H1 (cell line): ENCODE measurements at regions not wholly inside any gene's neighbourhood (a gene's known extent, or its start where the extent isn't known, plus 50 kb on each side); places are given as distances from the start of the nearest gene placed in this dataset.

Source experiments
- CTCF ChIA-PET: fragments of 300-600 bp; sonication (Branson Sonifier 250); formaldehyde crosslinking; loops from one replicate; lab custom pipeline; 2021; ENCODE audit not compliant: partially characterized antibody; lab: Charles Lee
- POLR2A ChIA-PET: fragments of 300-600 bp; sonication (Branson Sonifier 250); formaldehyde crosslinking; loops from one replicate; lab custom pipeline; 2021; ENCODE audit warnings: inconsistent platforms; ENCODE audit not compliant: partially characterized antibody; lab: Charles Lee
- DNase-seq, 2 experiments: peaks; one replicate each; pipeline versions ENCODE4 v3.0.0 to v3.0.0-alpha.2; 2010 to 2022; ENCODE audit warnings: low spot score in 2 of 2, low read depth in 1 of 2, mixed read lengths in 1 of 2
- FAIRE-seq: peaks from 2 replicates; lab custom pipeline; 2011; peaks lifted over from hg19 to GRCh38; lab: Jason Lieb, UNC
- H2AFZ ChIP-seq: 2 replicates; pipeline ENCODE4 v1.8.1; 2012; ENCODE audit warnings: low read length, inconsistent platforms
- H2AK5ac ChIP-seq: 2 replicates; pipeline ENCODE4 v1.6.1; 2013; ENCODE audit warnings: low read depth, low read length
- H2BK120ac ChIP-seq: replicated peaks from 2 replicates; pipeline ENCODE3; 2013; ENCODE audit warnings: low read depth, low read length, inconsistent platforms
- H2BK12ac ChIP-seq: 2 replicates; pipeline ENCODE4 v1.6.1; 2013; ENCODE audit warnings: low read depth, low read length
- H2BK15ac ChIP-seq: 2 replicates; pipeline ENCODE4 v1.6.1; 2013; ENCODE audit warnings: low read length
- H2BK20ac ChIP-seq: 2 replicates; pipeline ENCODE4 v1.6.1; 2013; ENCODE audit warnings: low read length
- H2BK5ac ChIP-seq: 2 replicates; pipeline ENCODE4 v1.6.1; 2013; ENCODE audit warnings: low read depth, low read length
- H3K14ac ChIP-seq: 2 replicates; pipeline ENCODE4 v1.6.1; 2013; ENCODE audit warnings: inconsistent platforms; ENCODE audit not compliant: insufficient read length
- H3K18ac ChIP-seq: 2 replicates; pipeline ENCODE4 v1.6.1; 2013; ENCODE audit warnings: low read length; ENCODE audit errors: extremely low read depth
- H3K23ac ChIP-seq: 2 replicates; pipeline ENCODE4 v1.6.1; 2013; ENCODE audit warnings: inconsistent platforms; ENCODE audit not compliant: insufficient read length
- H3K23me2 ChIP-seq: 2 replicates; pipeline ENCODE4 v1.6.1; 2013; ENCODE audit warnings: low read depth, low read length
- H3K27ac ChIP-seq: 2 replicates; pipeline ENCODE4 v1.6.1; 2011; ENCODE audit warnings: low read depth, low read length, inconsistent platforms
- H3K27me3 ChIP-seq, 4 experiments: replicated peaks in 1 of 4; 1 replicate in 1 of 4; 2 replicates in 3 of 4; pipeline versions ENCODE4 v1.6.1 to v1.8.1; 2011 to 2013; ENCODE audit warnings: low read length in 3 of 4, mild to moderate bottlenecking in 3 of 4, inconsistent platforms in 2 of 4, mixed read lengths in 2 of 4, moderate library complexity in 1 of 4; ENCODE audit not compliant: control insufficient read depth in 3 of 4, insufficient read depth in 3 of 4; ENCODE audit errors: extremely low read depth in 1 of 4
- H3K36me3 ChIP-seq, 4 experiments: 2 replicates each; pipeline versions ENCODE4 v1.6.1 to v1.8.1; 2011 to 2013; ENCODE audit warnings: mild to moderate bottlenecking in 4 of 4, low read length in 3 of 4, moderate library complexity in 2 of 4, control low read depth in 1 of 4, inconsistent platforms in 1 of 4; ENCODE audit not compliant: insufficient read depth in 4 of 4, control insufficient read depth in 2 of 4
- H3K4ac ChIP-seq: replicated peaks from 2 replicates; pipeline ENCODE3; 2013; ENCODE audit warnings: low read length, low read depth, mixed read lengths, inconsistent platforms; ENCODE audit not compliant: insufficient read length
- H3K4me1 ChIP-seq, 4 experiments: replicated peaks in 1 of 4; 1 replicate in 1 of 4; 2 replicates in 3 of 4; pipeline versions ENCODE4 v1.6.1 to v1.8.1; 2011 to 2013; ENCODE audit warnings: low read length in 3 of 4, inconsistent platforms in 2 of 4, mixed read lengths in 1 of 4; ENCODE audit not compliant: insufficient read depth in 4 of 4, control insufficient read depth in 3 of 4
- H3K4me2 ChIP-seq, 2 experiments: 2 replicates each; pipeline versions ENCODE4 v1.6.1 to v1.8.1; 2011 to 2013; ENCODE audit warnings: low read depth in 2 of 2, low read length in 2 of 2, control low read depth in 1 of 2, inconsistent platforms in 1 of 2, mild to moderate bottlenecking in 1 of 2; ENCODE audit not compliant: insufficient read depth in 1 of 2
- H3K4me3 ChIP-seq, 4 experiments: fragments of 200-600, 300-600 bp in 1 of 4; sonication (generic), shearing (Covaris generic), sonication (Bioruptor Twin) in 1 of 4; 2 replicates each; pipeline versions ENCODE4 v1.5.1 to v1.8.1; 2011 to 2016; ENCODE audit warnings: low read length in 4 of 4, low read depth in 3 of 4, control low read depth in 2 of 4, inconsistent platforms in 2 of 4, mild to moderate bottlenecking in 2 of 4, mixed read lengths in 1 of 4, moderate library complexity in 1 of 4; ENCODE audit not compliant: insufficient read depth in 2 of 4; ENCODE audit errors: extremely low read depth in 1 of 4
- H3K56ac ChIP-seq: replicated peaks from 2 replicates; pipeline ENCODE3; 2013; ENCODE audit warnings: low read depth, mild to moderate bottlenecking, mixed read lengths, low read length, inconsistent platforms; ENCODE audit not compliant: insufficient read length
- H3K79me1 ChIP-seq: 2 replicates; pipeline ENCODE4 v1.6.1; 2013; ENCODE audit warnings: low read depth, low read length, control low read depth
- H3K79me2 ChIP-seq, 2 experiments: 2 replicates each; pipeline versions ENCODE4 v1.6.1 to v1.8.1; 2012 to 2013; ENCODE audit warnings: low read length in 2 of 2, mild to moderate bottlenecking in 2 of 2, inconsistent platforms in 1 of 2; ENCODE audit not compliant: insufficient read depth in 2 of 2, control insufficient read depth in 1 of 2
- H3K9ac ChIP-seq, 4 experiments: replicated peaks in 1 of 4; 1 replicate in 1 of 4; 2 replicates in 3 of 4; pipeline versions ENCODE4 v1.6.1 to v1.8.1; 2011 to 2013; ENCODE audit warnings: low read depth in 3 of 4, low read length in 3 of 4, control low read depth in 2 of 4, mild to moderate bottlenecking in 2 of 4, moderate library complexity in 2 of 4, inconsistent platforms in 1 of 4; ENCODE audit errors: extremely low read depth in 1 of 4
- H3K9me3 ChIP-seq, 2 experiments: 2 replicates each; pipeline versions ENCODE4 v1.6.1 to v1.8.1; 2012 to 2013; ENCODE audit warnings: mild to moderate bottlenecking in 2 of 2, moderate library complexity in 2 of 2, control low read depth in 1 of 2, inconsistent platforms in 1 of 2, low read depth in 1 of 2, low read length in 1 of 2, mixed read lengths in 1 of 2; ENCODE audit not compliant: insufficient read depth in 2 of 2
- H4K20me1 ChIP-seq, 2 experiments: replicated peaks in 1 of 2; 2 replicates each; pipeline versions ENCODE3 to v1.8.1; 2011 to 2013; ENCODE audit warnings: inconsistent platforms in 2 of 2, low read length in 2 of 2, mild to moderate bottlenecking in 1 of 2; ENCODE audit not compliant: insufficient read depth in 2 of 2, control insufficient read depth in 1 of 2
- H4K5ac ChIP-seq: 2 replicates; pipeline ENCODE4 v1.6.1; 2013; ENCODE audit warnings: low read length, low read depth, mixed read lengths, inconsistent platforms; ENCODE audit not compliant: insufficient read length
- H4K8ac ChIP-seq: 2 replicates; pipeline ENCODE4 v1.8.0; 2013; ENCODE audit warnings: mild to moderate bottlenecking, moderate library complexity, low read length, inconsistent platforms; ENCODE audit not compliant: insufficient read depth; ENCODE audit errors: extremely low read depth
- H4K91ac ChIP-seq: replicated peaks from 2 replicates; pipeline ENCODE3; 2013; ENCODE audit warnings: low read length, mixed read lengths, inconsistent platforms; ENCODE audit not compliant: insufficient read length
- CHD1 ChIP-seq: IDR thresholded peaks from 2 replicates; pipeline ENCODE4 v1.6.1; 2012; ENCODE audit warnings: low read depth, low read length, improper control_type of control experiment
- EP300 ChIP-seq, 2 experiments: IDR thresholded peaks; 1 replicate in 1 of 2; 2 replicates in 1 of 2; pipeline ENCODE4 v1.6.1; 2011 to 2012; ENCODE audit warnings: low read depth in 2 of 2, low read length in 2 of 2, mild to moderate bottlenecking in 2 of 2, borderline replicate concordance in 1 of 2, inconsistent platforms in 1 of 2, moderate library complexity in 1 of 2
- HDAC6 ChIP-seq: IDR thresholded peaks from one replicate; pipeline ENCODE4 v1.7.1; 2012; ENCODE audit warnings: low read depth, mild to moderate bottlenecking, inconsistent platforms, low read length, moderate library complexity
- MAFK ChIP-seq: IDR thresholded peaks from 2 replicates; pipeline ENCODE4 v1.6.1; 2012; ENCODE audit warnings: low read depth, mild to moderate bottlenecking, improper control_type of control experiment, low read length
- POLR2AphosphoS5 ChIP-seq: IDR thresholded peaks from 2 replicates; pipeline ENCODE4 v1.6.1; 2011; ENCODE audit warnings: low read depth, low read length
- SAP30 ChIP-seq: fragments of 300-600 bp; sonication (generic); IDR thresholded peaks from 2 replicates; pipeline ENCODE4 v1.7.1; 2012; ENCODE audit warnings: low read length, moderate library complexity, mild to moderate bottlenecking, inconsistent platforms; ENCODE audit not compliant: insufficient read depth, insufficient replicate concordance
- WGBS, 2 experiments: shearing (Covaris generic) in 1 of 2; methylation state at CpG; one replicate each; pipeline versions ENCODE4 v1.1.6 to v1.1.7; 2013 to 2015; ENCODE audit warnings: low lambda C conversion rate in 2 of 2, mixed read lengths in 2 of 2, inconsistent platforms in 1 of 2, low coverage in 1 of 2, missing lambda C conversion rate in 1 of 2; ENCODE audit not compliant: insufficient replicate concordance in 2 of 2, insufficient coverage in 1 of 2, insufficient read length in 1 of 2; ENCODE audit errors: extremely low coverage in 1 of 2, missing lambda C conversion rate in 1 of 2; 5-methylcytosine and 5-hydroxymethylcytosine counted together
- TF ChIP-seq, protein P1 (sequence below): IDR thresholded peaks from 2 replicates; pipeline ENCODE4 v1.6.1; 2011; ENCODE audit warnings: low read depth, mild to moderate bottlenecking, low read length; ENCODE audit not compliant: insufficient read depth

DNA sequence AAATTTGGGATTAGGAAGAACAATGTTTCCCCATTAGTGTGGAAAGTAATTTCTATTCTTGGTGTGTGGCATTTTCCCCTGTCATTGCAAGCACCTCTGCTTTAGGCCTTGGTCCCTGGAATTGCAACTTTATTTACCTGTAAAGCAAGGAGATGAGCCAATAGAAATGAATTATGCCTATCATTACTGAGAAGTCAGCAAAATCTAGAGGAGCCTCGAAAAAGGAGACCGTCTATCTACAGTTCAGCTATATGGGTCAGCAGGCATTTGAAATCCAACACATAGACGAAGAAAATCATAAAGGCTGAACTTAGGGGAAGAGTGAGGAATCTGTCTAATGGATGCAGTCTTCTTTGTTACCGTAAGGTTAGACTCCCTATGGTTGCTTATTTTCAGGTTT, 161.1 kb downstream of the CCDC71L start:
- H2BK20ac ChIP-seq, result no peak overlapping the region
- FAIRE-seq (no peak), DNase-seq (no peak)
- H3K36me3 ChIP-seq, result no peaks in the 10 kb centered on the region
- WGBS, 2 experiments, result 96% methylated on average over 4 of the region's 4 CpGs; no CpG with 5 or more reads in 1 of the 2 experiments
- H2BK15ac ChIP-seq, result no peak overlapping the region
- no peak overlapping the region for H3K56ac ChIP-seq
- H2AK5ac ChIP-seq, result no peak overlapping the region
- H3K4me2 ChIP-seq, result no peak overlapping the region
- no peak overlapping the region for H2BK120ac ChIP-seq
- CTCF ChIA-PET, result interaction anchor here (0.7 kb wide), 1 partner anchor 18 kb away, joined by 3 read pairs; no protein-coding TSS in a partner anchor
- H3K23ac ChIP-seq, result no peak overlapping the region
- no peaks in the 10 kb centered on the region for H3K9me3 ChIP-seq
- POLR2A ChIA-PET, result no interaction called here
- H3K18ac ChIP-seq, result no peak overlapping the region
- no peak overlapping the region for H2BK12ac ChIP-seq
- H3K23me2 ChIP-seq, result no peaks in the 10 kb centered on the region
- H4K20me1 ChIP-seq, result no peaks in the 10 kb centered on the region
- no peak for TF ChIP-seq SAP30
- TF ChIP-seq HDAC6, result no peak
- no peak for TF ChIP-seq MAFK
- TF ChIP-seq, protein P1, sequence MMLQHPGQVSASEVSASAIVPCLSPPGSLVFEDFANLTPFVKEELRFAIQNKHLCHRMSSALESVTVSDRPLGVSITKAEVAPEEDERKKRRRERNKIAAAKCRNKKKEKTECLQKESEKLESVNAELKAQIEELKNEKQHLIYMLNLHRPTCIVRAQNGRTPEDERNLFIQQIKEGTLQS, result no peak
- TF ChIP-seq POLR2AphosphoS5, result no peak
- TF ChIP-seq CHD1, result no peak
- TF ChIP-seq EP300 (IDR thresholded peaks at IDR 0.05; ENCODE audit: borderline replicate concordance in 1 of 2, low read depth in 2 of 2, low read length in 2 of 2), result no peak
- no peak overlapping the region for H3K9ac ChIP-seq
- H3K4me1 ChIP-seq, result no peaks in the 10 kb centered on the region
- no peak overlapping the region for H2AFZ ChIP-seq
- no peaks in the 10 kb centered on the region for H3K79me2 ChIP-seq
- no peak overlapping the region for H4K8ac ChIP-seq
- no peak overlapping the region for H3K4ac ChIP-seq
- no peak overlapping the region for H2BK5ac ChIP-seq
- no peak overlapping the region for H4K5ac ChIP-seq
- H3K4me3 ChIP-seq, result no peak overlapping the region
- H3K27ac ChIP-seq, result no peak overlapping the region
- no peaks in the 10 kb centered on the region for H3K27me3 ChIP-seq
- H4K91ac ChIP-seq, result no peak overlapping the region
- no peak overlapping the region for H3K14ac ChIP-seq
- no peaks in the 10 kb centered on the region for H3K79me1 ChIP-seq
